WTC11 (cell line): ENCODE measurements at regions not wholly inside any gene's neighbourhood (a gene's known extent, or its start where the extent isn't known, plus 50 kb on each side); places are given as distances from the start of the nearest gene placed in this dataset.
A peak's percentile ranks its signal among the peaks of the same experiment; 100 is the strongest.

Experiments
- ATAC-seq: fragments of 200-7000 bp; cut with Tn5 transposase; 2 replicates; pipeline ENCODE4 v1.10.0; 2021; ENCODE audit warnings: mild to moderate bottlenecking, moderate library complexity
- CTCF ChIA-PET: fragments of 300-600 bp; sonication (Branson Sonifier 250); formaldehyde crosslinking; loops from one replicate; lab custom pipeline; 2021; ENCODE audit warnings: antibody characterized with exemption; lab: Charles Lee
- POLR2A ChIA-PET: fragments of 350-600 bp; sonication (Branson Sonifier 250); formaldehyde crosslinking; loops from one replicate; lab custom pipeline; 2021; ENCODE audit warnings: antibody characterized with exemption; lab: Charles Lee
- DNase-seq: peaks from one replicate; pipeline ENCODE4 v3.0.0; 2021; ENCODE audit warnings: low spot score
- H3K27ac Mint-ChIP-seq: 2 replicates; pipeline ENCODE4 v1.8.0; 2021; ENCODE audit warnings: mixed read lengths
- H3K27me3 Mint-ChIP-seq: 2 replicates; pipeline ENCODE4 v1.8.0; 2021; ENCODE audit warnings: low read depth, mild to moderate bottlenecking, moderate library complexity, mixed read lengths
- H3K36me3 Mint-ChIP-seq: 2 replicates; pipeline ENCODE4 v1.8.0; 2021; ENCODE audit warnings: mixed read lengths
- H3K4me1 Mint-ChIP-seq: 2 replicates; pipeline ENCODE4 v1.8.0; 2022; ENCODE audit warnings: mixed read lengths
- H3K4me3 Mint-ChIP-seq: 2 replicates; pipeline ENCODE4 v1.8.0; 2021; ENCODE audit warnings: mild to moderate bottlenecking, moderate library complexity, mixed read lengths
- H3K9me3 Mint-ChIP-seq: 2 replicates; pipeline ENCODE4 v1.8.0; 2021; ENCODE audit warnings: mixed read lengths
- ATF1 ChIP-seq: sonication (generic); formaldehyde crosslinking; IDR thresholded peaks from 2 replicates; pipeline ENCODE4 v1.8.1; 2023; ENCODE audit warnings: mild to moderate bottlenecking, moderate library complexity, missing genetic modification reagents
- IRF2 ChIP-seq: sonication (generic); formaldehyde crosslinking; IDR thresholded peaks from 2 replicates; pipeline ENCODE4 v1.8.0; 2022; ENCODE audit warnings: low read depth, missing genetic modification reagents, borderline replicate concordance
- JUN ChIP-seq: sonication (generic); formaldehyde crosslinking; IDR thresholded peaks from 2 replicates; pipeline ENCODE4 v1.8.0; 2023; ENCODE audit warnings: mild to moderate bottlenecking, missing genetic modification reagents
- NR1H2 ChIP-seq: sonication (generic); formaldehyde crosslinking; IDR thresholded peaks from 2 replicates; pipeline ENCODE4 v1.9.0; 2021; ENCODE audit warnings: mild to moderate bottlenecking, moderate library complexity, missing genetic modification reagents
- NR2C2 ChIP-seq: sonication (generic); formaldehyde crosslinking; IDR thresholded peaks from 2 replicates; pipeline ENCODE4 v1.8.0; 2022; ENCODE audit warnings: mild to moderate bottlenecking, missing genetic modification reagents
- NR3C1 ChIP-seq: sonication (generic); formaldehyde crosslinking; conservative IDR thresholded peaks from 2 replicates; pipeline ENCODE4 v1.8.1; 2023; ENCODE audit warnings: low read depth, mild to moderate bottlenecking, missing genetic modification reagents
- PRDM15 ChIP-seq: sonication (generic); formaldehyde crosslinking; IDR thresholded peaks from 2 replicates; pipeline ENCODE4 v1.8.0; 2022; ENCODE audit warnings: missing genetic modification reagents
- TEAD4 ChIP-seq: sonication (generic); formaldehyde crosslinking; IDR thresholded peaks from 2 replicates; pipeline ENCODE4 v1.8.0; 2022; ENCODE audit warnings: mild to moderate bottlenecking, missing genetic modification reagents
- USF2 ChIP-seq: sonication (generic); formaldehyde crosslinking; IDR thresholded peaks from 2 replicates; pipeline ENCODE4 v1.8.1; 2023; ENCODE audit warnings: mild to moderate bottlenecking, missing genetic modification reagents, moderate library complexity
- ZNF219 ChIP-seq: sonication (generic); formaldehyde crosslinking; IDR thresholded peaks from 2 replicates; pipeline ENCODE4 v1.8.0; 2023; ENCODE audit warnings: missing genetic modification reagents, mild to moderate bottlenecking, borderline replicate concordance
- ZNF416 ChIP-seq: fragments of 250-450 bp; sonication (Bioruptor Pico); IDR thresholded peaks from 2 replicates; pipeline ENCODE4 v1.9.0; 2021; ENCODE audit warnings: mild to moderate bottlenecking, inconsistent platforms
- ZNF423 ChIP-seq: fragments of 250-450 bp; sonication (Bioruptor Pico); IDR thresholded peaks from 2 replicates; pipeline ENCODE4 v2.1.2; 2022; ENCODE audit warnings: mild to moderate bottlenecking, moderate library complexity
- TF ChIP-seq, protein P1 (sequence below): sonication (generic); formaldehyde crosslinking; IDR thresholded peaks from 2 replicates; pipeline ENCODE4 v1.8.1; 2023; ENCODE audit warnings: mild to moderate bottlenecking, missing genetic modification reagents, borderline replicate concordance
- TF ChIP-seq, protein P2 (sequence below): sonication (generic); formaldehyde crosslinking; IDR thresholded peaks from 2 replicates; pipeline ENCODE4 v1.8.0; 2023; ENCODE audit warnings: missing genetic modification reagents, mild to moderate bottlenecking, borderline replicate concordance
- TF ChIP-seq, protein P3 (sequence below): fragments of 250-450 bp; sonication (Bioruptor Pico); IDR thresholded peaks from 2 replicates; pipeline ENCODE4 v1.8.0; 2021; ENCODE audit warnings: mild to moderate bottlenecking

DNA sequence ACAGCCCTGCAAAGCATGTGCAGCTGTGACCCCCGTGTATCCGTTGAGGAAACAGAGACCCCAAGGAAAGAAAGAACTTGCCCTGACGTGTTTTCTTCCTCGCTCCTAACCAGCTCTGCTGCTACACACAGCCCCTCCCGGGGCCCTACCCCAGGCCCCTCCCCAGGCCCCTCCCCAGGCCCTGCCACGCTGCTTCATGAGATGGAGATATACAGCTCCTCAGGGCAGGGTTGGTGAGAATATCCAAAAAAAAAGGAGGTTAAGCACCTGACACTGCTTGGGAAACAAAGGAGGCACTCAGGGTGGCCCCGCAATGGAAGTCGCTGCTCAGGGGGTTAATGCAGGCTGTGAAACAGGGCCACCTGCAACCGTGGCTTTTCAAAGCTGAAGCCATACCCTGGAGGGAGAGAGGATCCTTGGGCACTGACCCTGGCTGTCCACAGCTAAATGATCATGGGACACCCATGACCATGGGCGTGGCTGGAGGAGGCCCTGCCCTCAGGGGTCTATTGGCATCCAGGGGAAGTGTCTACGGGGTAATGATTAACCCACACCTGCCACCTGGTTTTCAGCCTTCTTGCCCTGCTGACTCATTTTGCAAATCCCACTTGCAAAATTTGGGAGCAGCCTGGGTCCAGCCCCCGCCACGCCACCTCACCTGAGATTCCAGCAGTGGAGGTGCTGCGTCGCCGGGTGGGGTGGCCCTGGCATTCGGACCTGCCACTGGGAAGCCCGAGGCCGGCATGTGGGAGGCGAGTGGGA, 112.1 kb upstream of the ANO1 start:
- CTCF ChIA-PET, result interaction anchor here (0.5 to 2.9 kb wide), 5 partner anchors 18 to 107 kb away, joined by 3 to 8 read pairs (median 3); no protein-coding TSS in a partner anchor
- TF ChIP-seq ATF1 (CRISPR knock-in tag), result no peak
- TF ChIP-seq ZNF423 (CRISPR knock-in tag), result peak; percentile 32; the same call in 1 of the 2 replicates
- TF ChIP-seq, protein P1, sequence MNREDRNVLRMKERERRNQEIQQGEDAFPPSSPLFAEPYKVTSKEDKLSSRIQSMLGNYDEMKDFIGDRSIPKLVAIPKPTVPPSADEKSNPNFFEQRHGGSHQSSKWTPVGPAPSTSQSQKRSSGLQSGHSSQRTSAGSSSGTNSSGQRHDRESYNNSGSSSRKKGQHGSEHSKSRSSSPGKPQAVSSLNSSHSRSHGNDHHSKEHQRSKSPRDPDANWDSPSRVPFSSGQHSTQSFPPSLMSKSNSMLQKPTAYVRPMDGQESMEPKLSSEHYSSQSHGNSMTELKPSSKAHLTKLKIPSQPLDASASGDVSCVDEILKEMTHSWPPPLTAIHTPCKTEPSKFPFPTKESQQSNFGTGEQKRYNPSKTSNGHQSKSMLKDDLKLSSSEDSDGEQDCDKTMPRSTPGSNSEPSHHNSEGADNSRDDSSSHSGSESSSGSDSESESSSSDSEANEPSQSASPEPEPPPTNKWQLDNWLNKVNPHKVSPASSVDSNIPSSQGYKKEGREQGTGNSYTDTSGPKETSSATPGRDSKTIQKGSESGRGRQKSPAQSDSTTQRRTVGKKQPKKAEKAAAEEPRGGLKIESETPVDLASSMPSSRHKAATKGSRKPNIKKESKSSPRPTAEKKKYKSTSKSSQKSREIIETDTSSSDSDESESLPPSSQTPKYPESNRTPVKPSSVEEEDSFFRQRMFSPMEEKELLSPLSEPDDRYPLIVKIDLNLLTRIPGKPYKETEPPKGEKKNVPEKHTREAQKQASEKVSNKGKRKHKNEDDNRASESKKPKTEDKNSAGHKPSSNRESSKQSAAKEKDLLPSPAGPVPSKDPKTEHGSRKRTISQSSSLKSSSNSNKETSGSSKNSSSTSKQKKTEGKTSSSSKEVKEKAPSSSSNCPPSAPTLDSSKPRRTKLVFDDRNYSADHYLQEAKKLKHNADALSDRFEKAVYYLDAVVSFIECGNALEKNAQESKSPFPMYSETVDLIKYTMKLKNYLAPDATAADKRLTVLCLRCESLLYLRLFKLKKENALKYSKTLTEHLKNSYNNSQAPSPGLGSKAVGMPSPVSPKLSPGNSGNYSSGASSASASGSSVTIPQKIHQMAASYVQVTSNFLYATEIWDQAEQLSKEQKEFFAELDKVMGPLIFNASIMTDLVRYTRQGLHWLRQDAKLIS, result no peak
- TF ChIP-seq, protein P2, sequence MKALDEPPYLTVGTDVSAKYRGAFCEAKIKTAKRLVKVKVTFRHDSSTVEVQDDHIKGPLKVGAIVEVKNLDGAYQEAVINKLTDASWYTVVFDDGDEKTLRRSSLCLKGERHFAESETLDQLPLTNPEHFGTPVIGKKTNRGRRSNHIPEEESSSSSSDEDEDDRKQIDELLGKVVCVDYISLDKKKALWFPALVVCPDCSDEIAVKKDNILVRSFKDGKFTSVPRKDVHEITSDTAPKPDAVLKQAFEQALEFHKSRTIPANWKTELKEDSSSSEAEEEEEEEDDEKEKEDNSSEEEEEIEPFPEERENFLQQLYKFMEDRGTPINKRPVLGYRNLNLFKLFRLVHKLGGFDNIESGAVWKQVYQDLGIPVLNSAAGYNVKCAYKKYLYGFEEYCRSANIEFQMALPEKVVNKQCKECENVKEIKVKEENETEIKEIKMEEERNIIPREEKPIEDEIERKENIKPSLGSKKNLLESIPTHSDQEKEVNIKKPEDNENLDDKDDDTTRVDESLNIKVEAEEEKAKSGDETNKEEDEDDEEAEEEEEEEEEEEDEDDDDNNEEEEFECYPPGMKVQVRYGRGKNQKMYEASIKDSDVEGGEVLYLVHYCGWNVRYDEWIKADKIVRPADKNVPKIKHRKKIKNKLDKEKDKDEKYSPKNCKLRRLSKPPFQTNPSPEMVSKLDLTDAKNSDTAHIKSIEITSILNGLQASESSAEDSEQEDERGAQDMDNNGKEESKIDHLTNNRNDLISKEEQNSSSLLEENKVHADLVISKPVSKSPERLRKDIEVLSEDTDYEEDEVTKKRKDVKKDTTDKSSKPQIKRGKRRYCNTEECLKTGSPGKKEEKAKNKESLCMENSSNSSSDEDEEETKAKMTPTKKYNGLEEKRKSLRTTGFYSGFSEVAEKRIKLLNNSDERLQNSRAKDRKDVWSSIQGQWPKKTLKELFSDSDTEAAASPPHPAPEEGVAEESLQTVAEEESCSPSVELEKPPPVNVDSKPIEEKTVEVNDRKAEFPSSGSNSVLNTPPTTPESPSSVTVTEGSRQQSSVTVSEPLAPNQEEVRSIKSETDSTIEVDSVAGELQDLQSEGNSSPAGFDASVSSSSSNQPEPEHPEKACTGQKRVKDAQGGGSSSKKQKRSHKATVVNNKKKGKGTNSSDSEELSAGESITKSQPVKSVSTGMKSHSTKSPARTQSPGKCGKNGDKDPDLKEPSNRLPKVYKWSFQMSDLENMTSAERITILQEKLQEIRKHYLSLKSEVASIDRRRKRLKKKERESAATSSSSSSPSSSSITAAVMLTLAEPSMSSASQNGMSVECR (CRISPR knock-in tag), result no peak
- no peak for TF ChIP-seq ZNF416 (CRISPR knock-in tag)
- TF ChIP-seq TEAD4 (CRISPR knock-in tag), result no peak
- TF ChIP-seq IRF2 (CRISPR knock-in tag), result no peak
- H3K9me3 Mint-ChIP-seq, result peaks cover 4% of the 10 kb centered on the region; the same call in 1 of the 2 replicates

DNA sequence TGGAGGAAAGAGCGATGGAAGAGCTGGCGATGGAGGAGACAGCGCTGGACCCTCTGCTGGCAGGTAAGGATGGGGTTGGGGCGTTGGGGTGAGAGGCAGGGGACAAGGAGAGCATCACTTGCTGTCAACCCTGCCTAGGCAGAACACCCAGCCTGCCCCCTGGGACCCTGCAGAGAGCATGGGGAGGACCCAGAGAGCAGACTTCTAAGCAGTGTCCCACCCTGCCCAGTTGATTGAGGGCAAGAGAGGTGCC, 111.6 kb upstream of the ANO1 start:
- no peak for ATAC-seq
- peaks cover 52% of the 10 kb centered on the region for H3K4me1 Mint-ChIP-seq
- POLR2A ChIA-PET, result no interaction called here
- no peak for TF ChIP-seq USF2
- TF ChIP-seq ZNF219, result no peak
- TF ChIP-seq, protein P3, sequence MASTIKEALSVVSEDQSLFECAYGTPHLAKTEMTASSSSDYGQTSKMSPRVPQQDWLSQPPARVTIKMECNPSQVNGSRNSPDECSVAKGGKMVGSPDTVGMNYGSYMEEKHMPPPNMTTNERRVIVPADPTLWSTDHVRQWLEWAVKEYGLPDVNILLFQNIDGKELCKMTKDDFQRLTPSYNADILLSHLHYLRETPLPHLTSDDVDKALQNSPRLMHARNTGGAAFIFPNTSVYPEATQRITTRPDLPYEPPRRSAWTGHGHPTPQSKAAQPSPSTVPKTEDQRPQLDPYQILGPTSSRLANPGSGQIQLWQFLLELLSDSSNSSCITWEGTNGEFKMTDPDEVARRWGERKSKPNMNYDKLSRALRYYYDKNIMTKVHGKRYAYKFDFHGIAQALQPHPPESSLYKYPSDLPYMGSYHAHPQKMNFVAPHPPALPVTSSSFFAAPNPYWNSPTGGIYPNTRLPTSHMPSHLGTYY (CRISPR knock-in tag), result no peak
- no peak for TF ChIP-seq NR2C2 (CRISPR knock-in tag)
- TF ChIP-seq ZNF423 (CRISPR knock-in tag), result no peak
- TF ChIP-seq JUN (CRISPR knock-in tag), result no peak
- no peak for TF ChIP-seq NR3C1 (CRISPR knock-in tag)
- no peak for TF ChIP-seq NR1H2
- TF ChIP-seq PRDM15 (CRISPR knock-in tag), result no peak
- CTCF ChIA-PET, result interaction anchor here (1.1 to 2.9 kb wide), 4 partner anchors 18 to 78 kb away, joined by 3 to 8 read pairs (median 3); no protein-coding TSS in a partner anchor
- H3K36me3 Mint-ChIP-seq, result no peaks in the 10 kb centered on the region; the same call in 1 of the 2 replicates
- no peak overlapping the region for H3K27ac Mint-ChIP-seq
- peaks cover 4% of the 10 kb centered on the region; the same call in 1 of the 2 replicates for H3K9me3 Mint-ChIP-seq
- H3K4me3 Mint-ChIP-seq, result no peak overlapping the region
- no peaks in the 10 kb centered on the region; the same call in none of the 2 replicates for H3K27me3 Mint-ChIP-seq
- DNase-seq, result no peak

More for the DNA sequence above, 112.1 kb upstream of the ANO1 start:
- no peak for DNase-seq
- peak; percentile 49 for ATAC-seq
- Mint-ChIP-seq H3K4me3 (no peak overlapping the region), H3K36me3 (no peaks in the 10 kb centered on the region; the same call in 1 of the 2 replicates), H3K27ac (peak overlapping the region; percentile 66), H3K27me3 (peaks cover under 1% of the 10 kb centered on the region), H3K4me1 (peaks cover 50% of the 10 kb centered on the region)
- POLR2A ChIA-PET, result no interaction called here
